Ovary (tissue), 3 donors: ENCODE measurements at regions not wholly inside any gene's neighbourhood (a gene's known extent, or its start where the extent isn't known, plus 50 kb on each side); places are given as distances from the start of the nearest gene placed in this dataset.

ENCODE experiments used
- CTCF ChIP-seq, 3 donors: fragments of 450-650 bp in 2 of 3; fragments of 200-600 bp in 1 of 3; IDR thresholded peaks; one replicate each; pipeline versions ENCODE4 v1.5.1 to v1.8.0; 2016 to 2022; ENCODE audit warnings: antibody characterized with exemption in 3 of 3, mild to moderate bottlenecking in 1 of 3
- EP300 ChIP-seq: sonication (generic); formaldehyde crosslinking; IDR thresholded peaks from one replicate; pipeline ENCODE4 v1.6.1; 2017; ENCODE audit warnings: antibody characterized with exemption
- POLR2A ChIP-seq: fragments of 450-650 bp; IDR thresholded peaks from one replicate; pipeline ENCODE4 v1.6.1; 2017; ENCODE audit warnings: antibody characterized with exemption, mild to moderate bottlenecking, moderate library complexity
- donor health status: DM: no; HTN: no; CAD: no.

DNA sequence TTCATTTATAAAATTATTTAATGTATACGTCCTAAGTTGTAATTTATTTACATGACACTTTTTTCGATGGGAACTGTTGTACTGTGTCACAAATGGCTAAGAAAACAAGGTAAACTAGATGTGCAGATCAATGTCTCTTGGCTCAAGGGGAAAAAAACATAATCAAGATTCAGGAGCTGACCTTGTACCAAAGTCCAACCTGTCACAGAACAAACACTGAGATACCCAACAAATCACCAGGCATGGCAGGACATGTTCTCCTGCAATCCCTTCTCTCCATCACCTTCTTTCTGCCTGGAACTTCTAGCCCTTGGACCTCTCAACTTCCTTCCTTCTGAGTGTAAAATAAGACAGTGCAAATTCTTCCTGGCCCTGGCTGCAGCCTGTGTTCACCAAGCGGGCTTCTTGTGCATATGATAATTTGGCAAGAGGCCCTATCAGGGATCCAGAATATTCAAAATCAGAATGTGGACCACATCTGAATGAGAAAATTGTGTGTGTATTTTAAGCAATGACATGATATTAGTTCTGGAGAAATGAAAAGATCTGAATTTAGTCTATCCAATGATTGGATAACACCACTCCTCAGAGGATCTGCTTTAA lies 445.9 kb downstream of the ZNF536 start:
- no peak for TF ChIP-seq CTCF (IDR thresholded peaks at IDR 0.05)
- no peak for TF ChIP-seq POLR2A
- TF ChIP-seq EP300 = no peak
